ENCODE measurements at regions not wholly inside any gene's neighbourhood (a gene's known extent, or its start where the extent isn't known, plus 50 kb on each side); places are given as distances from the start of the nearest gene placed in this dataset.

DNA sequence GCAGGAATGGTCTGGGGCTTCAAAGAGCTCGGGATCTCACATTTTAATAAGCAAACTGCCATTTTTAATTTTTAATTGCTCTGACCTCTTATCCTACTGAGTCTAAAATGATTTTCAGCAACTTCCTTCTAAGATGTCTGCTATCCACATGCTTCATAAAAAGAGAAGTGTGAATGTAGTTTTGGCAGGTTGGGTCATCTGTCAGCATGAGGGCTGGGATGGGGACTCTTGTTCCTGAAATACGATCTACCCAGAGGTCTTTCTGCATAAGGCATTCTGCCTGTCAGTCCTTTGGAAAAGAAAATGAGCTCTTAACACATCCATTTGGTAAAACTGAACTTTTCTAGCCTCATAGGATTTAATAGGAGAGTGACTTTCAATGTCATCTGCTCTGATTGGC is 252.8 kb upstream of the APCDD1 start:
- H2BK5ac ChIP-seq (ENCODE audit: low read length): no peak overlapping the region
- H3K56ac ChIP-seq (ENCODE audit: low read length): no peak overlapping the region
- no peak overlapping the region for H3K27ac ChIP-seq (ENCODE audit: low read depth, low read length)
- no peaks in the 10 kb centered on the region for H3K36me3 ChIP-seq (ENCODE audit: control insufficient read depth, insufficient read depth, low read length)
- H3K18ac ChIP-seq (ENCODE audit: low read length): no peak overlapping the region
- H3K27me3 ChIP-seq (ENCODE audit: insufficient read depth, low read length, poor library complexity): no peaks in the 10 kb centered on the region
- H3K4me2 ChIP-seq (ENCODE audit: low read length): no peak overlapping the region
- no peak overlapping the region for H3K4ac ChIP-seq (ENCODE audit: low read depth, low read length)
- H3K79me1 ChIP-seq (ENCODE audit: low read length): no peaks in the 10 kb centered on the region
- no peak overlapping the region for H4K8ac ChIP-seq (ENCODE audit: low read depth, low read length)
- H3K4me3 ChIP-seq (ENCODE audit: low read length): no peak overlapping the region
- no peak overlapping the region for H2AK5ac ChIP-seq (ENCODE audit: low read length)
- no peak overlapping the region for H2BK15ac ChIP-seq (replicated peaks; ENCODE audit: low read depth)
- no peak for DNase-seq
- H2BK120ac ChIP-seq (ENCODE audit: low read depth, low read length): no peak overlapping the region
- no CpG with 5 or more reads among the region's 2 CpGs for WGBS (ENCODE audit: extremely low coverage, insufficient coverage, low lambda C conversion rate)
- H3K23ac ChIP-seq (ENCODE audit: low read length): no peak overlapping the region
- H3K4me1 ChIP-seq (ENCODE audit: control insufficient read depth, low read depth, low read length): peaks cover 2% of the 10 kb centered on the region
- H4K5ac ChIP-seq (ENCODE audit: low read length): no peak overlapping the region
- no peaks in the 10 kb centered on the region for H3K79me2 ChIP-seq (ENCODE audit: control insufficient read depth, insufficient read depth, low read length)
- no peak overlapping the region for H3K9ac ChIP-seq (ENCODE audit: low read length)

DNA sequence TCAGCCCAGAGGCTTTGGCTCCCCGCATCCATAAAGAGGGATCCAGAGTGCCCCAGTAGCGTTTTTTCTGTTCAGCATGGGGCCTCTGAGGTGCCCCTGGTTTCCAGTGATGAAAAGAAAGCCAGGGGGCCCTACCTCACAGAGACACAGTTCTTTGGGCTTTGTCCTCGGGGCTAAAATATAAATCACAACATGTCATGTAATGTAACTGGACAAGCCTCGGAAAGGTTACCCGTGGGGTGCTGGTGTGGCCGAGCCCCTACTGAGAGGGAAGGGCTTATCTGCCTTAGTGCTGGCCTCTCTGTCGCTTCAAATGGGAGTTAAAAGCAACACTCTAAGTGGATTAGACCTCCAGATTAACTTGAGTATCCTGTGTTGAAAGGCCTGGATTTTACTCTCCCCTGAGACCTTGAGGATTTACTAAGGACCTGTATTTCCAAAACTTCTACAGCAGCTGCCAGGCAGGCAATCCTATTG is 251.6 kb upstream of the APCDD1 start:
- Histone ChIP-seq H3K36me3 (ENCODE audit: control insufficient read depth, insufficient read depth, low read length) (no peaks in the 10 kb centered on the region), H4K5ac (ENCODE audit: low read length) (no peak overlapping the region), H2BK15ac (replicated peaks; ENCODE audit: low read depth) (no peak overlapping the region), H2BK5ac (ENCODE audit: low read length) (no peak overlapping the region), H3K4me1 (ENCODE audit: control insufficient read depth, low read depth, low read length) (peaks cover 2% of the 10 kb centered on the region), H3K56ac (ENCODE audit: low read length) (peak overlapping the region; percentile 40), H3K4me3 (ENCODE audit: low read length) (no peak overlapping the region), H2BK120ac (ENCODE audit: low read depth, low read length) (peak overlapping the region; percentile 78), H3K4ac (ENCODE audit: low read depth, low read length) (peak overlapping the region; percentile 64), H2AK5ac (ENCODE audit: low read length) (no peak overlapping the region), H3K18ac (ENCODE audit: low read length) (peak overlapping the region; percentile 90), H3K79me2 (ENCODE audit: control insufficient read depth, insufficient read depth, low read length) (no peaks in the 10 kb centered on the region), H4K8ac (ENCODE audit: low read depth, low read length) (no peak overlapping the region), H3K27ac (ENCODE audit: low read depth, low read length) (no peak overlapping the region), H3K23ac (ENCODE audit: low read length) (no peak overlapping the region), H3K9ac (ENCODE audit: low read length) (no peak overlapping the region), H3K4me2 (ENCODE audit: low read length) (no peak overlapping the region), H3K27me3 (ENCODE audit: insufficient read depth, low read length, poor library complexity) (no peaks in the 10 kb centered on the region), H3K79me1 (ENCODE audit: low read length) (no peaks in the 10 kb centered on the region)
- no CpG with 5 or more reads among the region's 7 CpGs for WGBS (ENCODE audit: extremely low coverage, insufficient coverage, low lambda C conversion rate)
- peak; percentile 85 for DNase-seq

DNA sequence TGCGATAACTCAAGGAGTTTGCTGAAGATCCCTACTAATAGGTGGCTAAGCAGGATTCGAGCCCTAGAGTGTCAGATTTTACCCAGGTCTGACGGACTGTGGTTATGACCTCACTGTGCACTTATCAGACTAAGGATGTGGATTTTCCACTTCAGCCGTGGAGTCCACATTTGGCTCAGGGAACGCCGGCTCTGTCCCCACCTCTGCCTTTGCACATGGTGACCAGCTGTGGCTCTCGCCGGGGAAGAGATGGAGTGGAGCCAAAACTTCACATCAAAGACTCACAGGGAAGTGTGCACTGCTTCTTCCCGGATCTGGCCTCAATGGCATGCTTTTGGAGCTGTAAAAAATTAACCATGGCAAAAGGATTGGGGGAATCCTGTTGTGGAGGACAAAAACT is 249.3 kb upstream of the APCDD1 start:
- Histone ChIP-seq H3K56ac (ENCODE audit: low read length) (no peak overlapping the region), H3K36me3 (ENCODE audit: control insufficient read depth, insufficient read depth, low read length) (no peaks in the 10 kb centered on the region), H3K4me2 (ENCODE audit: low read length) (no peak overlapping the region), H2BK5ac (ENCODE audit: low read length) (no peak overlapping the region), H3K27me3 (ENCODE audit: insufficient read depth, low read length, poor library complexity) (no peaks in the 10 kb centered on the region), H3K23ac (ENCODE audit: low read length) (no peak overlapping the region), H3K79me2 (ENCODE audit: control insufficient read depth, insufficient read depth, low read length) (no peaks in the 10 kb centered on the region), H2BK15ac (replicated peaks; ENCODE audit: low read depth) (no peak overlapping the region), H2AK5ac (ENCODE audit: low read length) (no peak overlapping the region), H3K9ac (ENCODE audit: low read length) (no peak overlapping the region), H2BK120ac (ENCODE audit: low read depth, low read length) (no peak overlapping the region), H3K27ac (ENCODE audit: low read depth, low read length) (no peak overlapping the region), H4K5ac (ENCODE audit: low read length) (no peak overlapping the region), H3K18ac (ENCODE audit: low read length) (no peak overlapping the region), H4K8ac (ENCODE audit: low read depth, low read length) (no peak overlapping the region), H3K4me3 (ENCODE audit: low read length) (no peak overlapping the region), H3K79me1 (ENCODE audit: low read length) (no peaks in the 10 kb centered on the region), H3K4ac (ENCODE audit: low read depth, low read length) (no peak overlapping the region), H3K4me1 (ENCODE audit: control insufficient read depth, low read depth, low read length) (peaks cover 2% of the 10 kb centered on the region)
- no CpG with 5 or more reads among the region's 9 CpGs for WGBS (ENCODE audit: extremely low coverage, insufficient coverage, low lambda C conversion rate)
- no peak for DNase-seq

DNA sequence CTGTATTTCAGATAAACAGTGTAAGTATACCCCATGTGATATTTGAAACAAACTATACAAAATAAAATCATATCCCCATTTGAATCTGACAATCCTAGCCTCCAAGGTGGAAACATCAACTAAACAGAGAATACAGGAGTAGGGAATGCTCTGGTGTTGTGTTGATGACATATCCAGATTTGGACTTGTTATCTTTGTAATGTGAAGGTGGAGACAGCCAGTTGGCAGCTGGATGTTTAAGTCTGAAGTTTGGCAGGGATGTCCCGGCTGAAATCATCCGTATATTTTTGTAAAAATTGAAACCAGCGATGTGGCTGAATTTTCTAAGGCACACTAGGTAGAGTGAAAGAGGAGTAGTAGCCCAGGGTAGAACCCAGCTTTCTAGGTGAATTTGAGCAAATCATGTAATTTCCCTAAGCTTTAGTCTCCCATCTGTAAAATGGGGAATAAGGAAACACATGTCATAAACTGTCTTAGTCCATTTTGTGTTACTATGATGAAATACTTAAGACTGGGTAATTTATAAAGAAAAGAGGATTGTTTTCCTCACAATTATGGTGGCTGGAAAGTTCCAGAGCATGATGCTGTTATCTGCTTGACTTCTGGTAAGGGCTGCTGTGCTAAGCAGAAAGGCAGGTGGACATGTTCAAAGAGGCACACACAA is 246.6 kb upstream of the APCDD1 start:
- no peaks in the 10 kb centered on the region for H3K27me3 ChIP-seq (ENCODE audit: insufficient read depth, low read length, poor library complexity)
- no peaks in the 10 kb centered on the region for H3K79me1 ChIP-seq (ENCODE audit: low read length)
- H3K23ac ChIP-seq (ENCODE audit: low read length): no peak overlapping the region

DNA sequence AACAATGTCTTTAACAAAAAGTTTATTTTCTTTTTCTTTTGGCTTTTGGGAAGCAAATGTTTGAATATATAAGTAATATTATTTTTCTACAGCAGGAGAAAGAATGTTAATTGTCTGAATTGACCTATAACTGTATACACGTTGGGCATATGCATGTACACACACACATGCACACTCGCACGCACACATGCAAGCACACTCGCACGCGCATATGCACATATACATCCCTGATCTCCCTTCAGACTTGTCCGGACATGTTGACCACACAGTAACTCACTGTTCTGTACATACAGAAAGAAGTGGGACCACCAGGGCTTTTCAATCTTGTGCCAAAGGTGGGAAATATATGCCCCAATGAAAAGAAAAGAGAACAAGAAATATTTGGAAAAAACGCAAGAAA is 245.1 kb upstream of the APCDD1 start:
- H3K27ac ChIP-seq (ENCODE audit: low read depth, low read length): no peak overlapping the region
- no peaks in the 10 kb centered on the region for H3K27me3 ChIP-seq (ENCODE audit: insufficient read depth, low read length, poor library complexity)

More for the DNA sequence above, 246.6 kb upstream of the APCDD1 start:
- no peak overlapping the region for H3K56ac ChIP-seq (ENCODE audit: low read length)
- H2BK15ac ChIP-seq (replicated peaks; ENCODE audit: low read depth): no peak overlapping the region
- H3K4me3 ChIP-seq (ENCODE audit: low read length): no peak overlapping the region
- no peak overlapping the region for H4K5ac ChIP-seq (ENCODE audit: low read length)
- H2BK5ac ChIP-seq (ENCODE audit: low read length): no peak overlapping the region
- H3K18ac ChIP-seq (ENCODE audit: low read length): no peak overlapping the region
- no CpG with 5 or more reads among the region's 3 CpGs for WGBS (ENCODE audit: extremely low coverage, insufficient coverage, low lambda C conversion rate)
- no peak overlapping the region for H3K4ac ChIP-seq (ENCODE audit: low read depth, low read length)
- H3K27ac ChIP-seq (ENCODE audit: low read depth, low read length): no peak overlapping the region
- H3K9ac ChIP-seq (ENCODE audit: low read length): no peak overlapping the region
- no peak overlapping the region for H4K8ac ChIP-seq (ENCODE audit: low read depth, low read length)
- H3K79me2 ChIP-seq (ENCODE audit: control insufficient read depth, insufficient read depth, low read length): no peaks in the 10 kb centered on the region
- peaks cover 2% of the 10 kb centered on the region for H3K4me1 ChIP-seq (ENCODE audit: control insufficient read depth, low read depth, low read length)
- H2BK120ac ChIP-seq (ENCODE audit: low read depth, low read length): no peak overlapping the region
- H3K36me3 ChIP-seq (ENCODE audit: control insufficient read depth, insufficient read depth, low read length): no peaks in the 10 kb centered on the region
- H2AK5ac ChIP-seq (ENCODE audit: low read length): no peak overlapping the region
- H3K4me2 ChIP-seq (ENCODE audit: low read length): no peak overlapping the region
- no peak for DNase-seq

More for the DNA sequence above, 245.1 kb upstream of the APCDD1 start:
- Histone ChIP-seq H3K79me2 (ENCODE audit: control insufficient read depth, insufficient read depth, low read length) (no peaks in the 10 kb centered on the region), H3K4me3 (ENCODE audit: low read length) (no peak overlapping the region), H3K4me2 (ENCODE audit: low read length) (no peak overlapping the region), H3K9ac (ENCODE audit: low read length) (no peak overlapping the region), H2BK15ac (replicated peaks; ENCODE audit: low read depth) (no peak overlapping the region), H4K5ac (ENCODE audit: low read length) (no peak overlapping the region), H3K56ac (ENCODE audit: low read length) (no peak overlapping the region), H3K4me1 (ENCODE audit: control insufficient read depth, low read depth, low read length) (no peaks in the 10 kb centered on the region), H3K4ac (ENCODE audit: low read depth, low read length) (no peak overlapping the region), H3K18ac (ENCODE audit: low read length) (no peak overlapping the region), H2AK5ac (ENCODE audit: low read length) (no peak overlapping the region), H4K8ac (ENCODE audit: low read depth, low read length) (no peak overlapping the region), H3K36me3 (ENCODE audit: control insufficient read depth, insufficient read depth, low read length) (no peaks in the 10 kb centered on the region), H2BK5ac (ENCODE audit: low read length) (no peak overlapping the region), H2BK120ac (ENCODE audit: low read depth, low read length) (no peak overlapping the region), H3K79me1 (ENCODE audit: low read length) (no peaks in the 10 kb centered on the region), H3K23ac (ENCODE audit: low read length) (no peak overlapping the region)
- no peak for DNase-seq
- no CpG with 5 or more reads among the region's 8 CpGs for WGBS (ENCODE audit: extremely low coverage, insufficient coverage, low lambda C conversion rate)

Measured in mesendoderm (in vitro differentiated cells).